ENCODE measurements at regions not wholly inside any gene's neighbourhood (a gene's known extent, or its start where the extent isn't known, plus 50 kb on each side); places are given as distances from the start of the nearest gene placed in this dataset.
A peak's percentile ranks its signal among the peaks of the same experiment; 100 is the strongest.
"Not testable (repeated sequence)": the region's sequence is repeated elsewhere in the genome, so short reads cannot be mapped to it uniquely, and the experiment has no call there.

- no peak for TF ChIP-seq CTCF (IDR thresholded peaks at IDR 0.05; ENCODE audit: borderline replicate concordance, extremely low read depth, insufficient read depth)
- Histone ChIP-seq H3K9ac (ENCODE audit: low read length in 3 of 3) (no peak overlapping the region), H3K9me3 (ENCODE audit: control insufficient read depth in 2 of 3, insufficient read depth in 1 of 3, low read length in 3 of 3) (no peaks in the 10 kb centered on the region), H3K4me1 (ENCODE audit: control insufficient read depth in 2 of 3, insufficient read depth in 2 of 3, low read depth in 1 of 3, low read length in 3 of 3) (no peaks in the 10 kb centered on the region), H3K4me3 (ENCODE audit: low read length in 3 of 3) (no peak overlapping the region), H3K27me3 (ENCODE audit: control insufficient read depth, insufficient read depth, low read length) (no peaks in the 10 kb centered on the region), H3K36me3 (ENCODE audit: control insufficient read depth in 2 of 3, insufficient read depth in 3 of 3, low read length in 3 of 3) (no peaks in the 10 kb centered on the region), H3K27ac (ENCODE audit: low read depth in 2 of 2, low read length in 2 of 2) (no peak overlapping the region)
- intact Hi-C loops (cut with DNase I) = no loop called here
- DNase-seq = peak in 2 of 5 donors; percentile 0 to 8
- no peak for FAIRE-seq
Observed at GRCh38 chr5:45162974-45163373, 354.2 kb downstream of the MRPS30 start.

GRCh38 chr5:45171563-45171962, 362.8 kb downstream of the MRPS30 start:
- H3K27me3 ChIP-seq (ENCODE audit: control insufficient read depth, insufficient read depth, low read length) = no peaks in the 10 kb centered on the region
- no peak overlapping the region for H3K4me3 ChIP-seq (ENCODE audit: low read length in 3 of 3)
- DNase-seq = no peak
- no peaks in the 10 kb centered on the region for H3K36me3 ChIP-seq (ENCODE audit: control insufficient read depth in 2 of 3, insufficient read depth in 3 of 3, low read length in 3 of 3)
- no peak for TF ChIP-seq CTCF (IDR thresholded peaks at IDR 0.05; ENCODE audit: borderline replicate concordance, extremely low read depth, insufficient read depth)
- no peak overlapping the region for H3K9ac ChIP-seq (ENCODE audit: low read length in 3 of 3)
- H3K27ac ChIP-seq (ENCODE audit: low read depth in 2 of 2, low read length in 2 of 2) = no peak overlapping the region
- H3K9me3 ChIP-seq (ENCODE audit: control insufficient read depth in 2 of 3, insufficient read depth in 1 of 3, low read length in 3 of 3) = no peaks in the 10 kb centered on the region
- no peaks in the 10 kb centered on the region for H3K4me1 ChIP-seq (ENCODE audit: control insufficient read depth in 2 of 3, insufficient read depth in 2 of 3, low read depth in 1 of 3, low read length in 3 of 3)
- no peak for FAIRE-seq
- intact Hi-C loops (cut with DNase I) = no loop called here

GRCh38 chr5:45172634-45173033, 363.9 kb downstream of the MRPS30 start:
- DNase-seq; H3K36me3 ChIP-seq (ENCODE audit: control insufficient read depth in 2 of 3, insufficient read depth in 3 of 3, low read length in 3 of 3); H3K4me1 ChIP-seq (ENCODE audit: control insufficient read depth in 2 of 3, insufficient read depth in 2 of 3, low read depth in 1 of 3, low read length in 3 of 3); H3K27me3 ChIP-seq (ENCODE audit: control insufficient read depth, insufficient read depth, low read length); FAIRE-seq; H3K27ac ChIP-seq (ENCODE audit: low read depth in 2 of 2, low read length in 2 of 2); H3K4me3 ChIP-seq (ENCODE audit: low read length in 3 of 3); H3K9ac ChIP-seq (ENCODE audit: low read length in 3 of 3); H3K9me3 ChIP-seq (ENCODE audit: control insufficient read depth in 2 of 3, insufficient read depth in 1 of 3, low read length in 3 of 3); intact Hi-C loops (cut with DNase I): not testable (repeated sequence)

GRCh38 chr5:45179686-45180085, 370.9 kb downstream of the MRPS30 start:
- Histone ChIP-seq H3K9me3 (ENCODE audit: control insufficient read depth in 2 of 3, insufficient read depth in 1 of 3, low read length in 3 of 3) (no peaks in the 10 kb centered on the region), H3K4me3 (ENCODE audit: low read length in 3 of 3) (no peak overlapping the region), H3K27ac (ENCODE audit: low read depth in 2 of 2, low read length in 2 of 2) (no peak overlapping the region), H3K36me3 (ENCODE audit: control insufficient read depth in 2 of 3, insufficient read depth in 3 of 3, low read length in 3 of 3) (no peaks in the 10 kb centered on the region), H3K4me1 (ENCODE audit: control insufficient read depth in 2 of 3, insufficient read depth in 2 of 3, low read depth in 1 of 3, low read length in 3 of 3) (no peaks in the 10 kb centered on the region), H3K27me3 (ENCODE audit: control insufficient read depth, insufficient read depth, low read length) (no peaks in the 10 kb centered on the region), H3K9ac (ENCODE audit: low read length in 3 of 3) (no peak overlapping the region)
- FAIRE-seq (no peak), DNase-seq (no peak)
- intact Hi-C loops (cut with DNase I) = no loop called here
- TF ChIP-seq CTCF (IDR thresholded peaks at IDR 0.05; ENCODE audit: borderline replicate concordance, extremely low read depth, insufficient read depth) = no peak

Measured in kidney (tissue), 13 donors.